ENCODE measurements at regions not wholly inside any gene's neighbourhood (a gene's known extent, or its start where the extent isn't known, plus 50 kb on each side); places are given as distances from the start of the nearest gene placed in this dataset.

DNA sequence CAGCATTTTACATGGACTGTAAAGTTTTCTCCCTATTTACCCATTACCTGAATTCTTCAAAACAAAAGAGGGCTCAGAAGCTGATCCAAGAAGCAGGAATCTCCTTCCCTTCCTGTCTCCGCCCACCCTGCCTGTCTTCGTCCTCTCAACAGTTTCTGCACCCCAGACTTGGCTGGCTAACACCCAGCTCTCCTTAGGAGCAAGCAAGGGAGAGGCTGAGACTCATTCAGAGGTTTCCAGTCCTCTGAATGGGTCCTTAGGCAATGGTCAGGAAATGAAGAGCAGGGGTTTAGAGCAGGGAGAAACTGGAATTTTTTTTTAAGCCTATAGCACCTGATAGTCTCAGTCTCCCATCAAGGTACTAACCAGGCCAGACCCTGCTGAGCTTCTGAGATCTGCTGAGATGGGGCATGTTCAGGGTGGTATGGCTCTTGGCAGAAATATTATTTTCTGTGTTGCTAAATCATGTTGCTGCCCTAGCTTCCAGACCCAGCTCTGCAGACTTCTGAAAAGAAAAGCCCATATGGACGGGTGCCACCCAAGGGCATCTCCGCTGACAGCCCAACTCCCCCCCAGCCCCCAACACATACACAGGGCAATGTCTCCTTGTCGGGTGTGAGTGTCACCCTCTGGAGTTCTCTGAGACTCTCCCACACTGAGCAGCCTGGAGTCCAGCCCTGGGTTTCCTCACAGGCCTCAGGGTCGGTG, 74.6 kb upstream of the CD93 start:
- TF ChIP-seq, protein P1, sequence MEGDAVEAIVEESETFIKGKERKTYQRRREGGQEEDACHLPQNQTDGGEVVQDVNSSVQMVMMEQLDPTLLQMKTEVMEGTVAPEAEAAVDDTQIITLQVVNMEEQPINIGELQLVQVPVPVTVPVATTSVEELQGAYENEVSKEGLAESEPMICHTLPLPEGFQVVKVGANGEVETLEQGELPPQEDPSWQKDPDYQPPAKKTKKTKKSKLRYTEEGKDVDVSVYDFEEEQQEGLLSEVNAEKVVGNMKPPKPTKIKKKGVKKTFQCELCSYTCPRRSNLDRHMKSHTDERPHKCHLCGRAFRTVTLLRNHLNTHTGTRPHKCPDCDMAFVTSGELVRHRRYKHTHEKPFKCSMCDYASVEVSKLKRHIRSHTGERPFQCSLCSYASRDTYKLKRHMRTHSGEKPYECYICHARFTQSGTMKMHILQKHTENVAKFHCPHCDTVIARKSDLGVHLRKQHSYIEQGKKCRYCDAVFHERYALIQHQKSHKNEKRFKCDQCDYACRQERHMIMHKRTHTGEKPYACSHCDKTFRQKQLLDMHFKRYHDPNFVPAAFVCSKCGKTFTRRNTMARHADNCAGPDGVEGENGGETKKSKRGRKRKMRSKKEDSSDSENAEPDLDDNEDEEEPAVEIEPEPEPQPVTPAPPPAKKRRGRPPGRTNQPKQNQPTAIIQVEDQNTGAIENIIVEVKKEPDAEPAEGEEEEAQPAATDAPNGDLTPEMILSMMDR (IDR thresholded peaks at IDR 0.05) = no peak
- TF ChIP-seq POLR2AphosphoS5 (IDR thresholded peaks at IDR 0.05) = no peak
- TF ChIP-seq POLR2A (IDR thresholded peaks at IDR 0.05) = no peak
